Stomach (tissue), 8 donors: ENCODE measurements at regions not wholly inside any gene's neighbourhood (a gene's known extent, or its start where the extent isn't known, plus 50 kb on each side); places are given as distances from the start of the nearest gene placed in this dataset.

Experiments
- DNase-seq, 2 donors: peaks; one replicate each; pipeline versions ENCODE4 v3.0.0 to v3.0.0-alpha.2; 2013 to 2019
- H3K27ac ChIP-seq, 5 donors: fragments of 200-600 bp in 4 of 5; sonication (generic) in 4 of 5; one replicate each; pipeline ENCODE4 v1.5.1; 2013 to 2019; ENCODE audit warnings: mild to moderate bottlenecking in 1 of 5, moderate library complexity in 1 of 5
- H3K27me3 ChIP-seq, 3 donors: fragments of 200-600 bp; sonication (generic); one replicate each; pipeline ENCODE4 v1.5.1; 2017 to 2019; ENCODE audit warnings: mixed run types in 1 of 3
- H3K36me3 ChIP-seq, 4 donors: fragments of 200-600 bp; sonication (generic); 1 replicate in 3 of 4; 2 replicates in 1 of 4; pipeline ENCODE4 v1.5.1; 2016 to 2019
- H3K4me1 ChIP-seq, 4 donors: fragments of 200-600 bp; sonication (generic); one replicate each; pipeline ENCODE4 v1.5.1; 2016 to 2019
- H3K4me3 ChIP-seq, 4 donors: fragments of 200-600 bp; sonication (generic) in 3 of 4; one replicate each; pipeline ENCODE4 v1.5.1; 2016 to 2019; ENCODE audit warnings: mild to moderate bottlenecking in 1 of 4
- H3K9me3 ChIP-seq, 4 donors: fragments of 200-600 bp; sonication (generic); one replicate each; pipeline ENCODE4 v1.5.1; 2016 to 2019
- EP300 ChIP-seq: sonication (generic); formaldehyde crosslinking; IDR thresholded peaks from one replicate; pipeline ENCODE4 v1.6.1; 2017; ENCODE audit warnings: antibody characterized with exemption
- POLR2A ChIP-seq, 4 donors: fragments of 450-650 bp; IDR thresholded peaks; one replicate each; pipeline ENCODE4 v1.6.1; 2016; ENCODE audit warnings: antibody characterized with exemption in 4 of 4, control low read depth in 2 of 4, mild to moderate bottlenecking in 1 of 4, moderate library complexity in 1 of 4
- POLR2AphosphoS5 ChIP-seq, 3 donors: sonication (generic); formaldehyde crosslinking; IDR thresholded peaks; one replicate each; pipeline ENCODE4 v1.6.1; 2016; ENCODE audit warnings: antibody characterized with exemption in 3 of 3
- WGBS, 5 donors: extraction: QIAGEN DNeasy Blood & Tissue Kit in 3 of 5; methylation state at CpG; one replicate each; pipeline versions ENCODE4 v1.1.5 to v1.1.7; 2013 to 2018; 5-methylcytosine and 5-hydroxymethylcytosine counted together
- intact Hi-C: fragments of 100-400 bp; cut with DNase I; formaldehyde crosslinking; loops from one replicate; pipeline ENCODE4 v1.15.1; 2023; ENCODE audit warnings: low total_unique reads
- TF ChIP-seq, protein P1 (sequence below), 7 experiments: fragments of 450-650 bp in 4 of 7; fragments of 200-600 bp in 3 of 7; sonication (generic) in 3 of 7; IDR thresholded peaks; one replicate each; pipeline ENCODE4 v1.5.1; 2016 to 2019; ENCODE audit warnings: antibody characterized with exemption in 7 of 7, control low read depth in 2 of 7, mild to moderate bottlenecking in 1 of 7
- donor health status: healthy with polysubstance abuse.
- donor health status: Bipolar disorder and iron deficiency.
- donor health status: healthy.

DNA sequence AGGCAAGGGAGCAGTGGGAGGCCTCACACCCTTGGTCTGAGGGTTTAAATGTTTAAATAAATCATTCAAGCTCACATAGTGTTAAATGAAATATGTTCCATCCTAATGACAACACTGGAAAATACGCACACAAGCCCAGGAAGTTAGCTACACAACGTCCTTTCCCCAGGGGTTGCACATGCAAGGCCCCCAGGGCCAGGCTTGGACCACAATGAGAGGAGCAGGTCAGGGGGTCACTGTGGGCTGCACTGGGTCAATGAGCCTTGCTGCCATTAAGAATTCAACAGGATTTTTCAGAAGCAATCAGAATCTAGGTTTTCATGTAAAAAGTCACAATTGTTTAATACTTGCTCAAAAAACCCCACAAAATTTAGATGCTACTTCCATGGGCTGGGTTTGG, 64.9 kb upstream of the ADCY1 start:
- WGBS, 5 donors = 52 to 91% (median 76%) methylated on average over 2 of the region's 2 CpGs
- H3K27me3 ChIP-seq = no peaks in the 10 kb centered on the region

DNA sequence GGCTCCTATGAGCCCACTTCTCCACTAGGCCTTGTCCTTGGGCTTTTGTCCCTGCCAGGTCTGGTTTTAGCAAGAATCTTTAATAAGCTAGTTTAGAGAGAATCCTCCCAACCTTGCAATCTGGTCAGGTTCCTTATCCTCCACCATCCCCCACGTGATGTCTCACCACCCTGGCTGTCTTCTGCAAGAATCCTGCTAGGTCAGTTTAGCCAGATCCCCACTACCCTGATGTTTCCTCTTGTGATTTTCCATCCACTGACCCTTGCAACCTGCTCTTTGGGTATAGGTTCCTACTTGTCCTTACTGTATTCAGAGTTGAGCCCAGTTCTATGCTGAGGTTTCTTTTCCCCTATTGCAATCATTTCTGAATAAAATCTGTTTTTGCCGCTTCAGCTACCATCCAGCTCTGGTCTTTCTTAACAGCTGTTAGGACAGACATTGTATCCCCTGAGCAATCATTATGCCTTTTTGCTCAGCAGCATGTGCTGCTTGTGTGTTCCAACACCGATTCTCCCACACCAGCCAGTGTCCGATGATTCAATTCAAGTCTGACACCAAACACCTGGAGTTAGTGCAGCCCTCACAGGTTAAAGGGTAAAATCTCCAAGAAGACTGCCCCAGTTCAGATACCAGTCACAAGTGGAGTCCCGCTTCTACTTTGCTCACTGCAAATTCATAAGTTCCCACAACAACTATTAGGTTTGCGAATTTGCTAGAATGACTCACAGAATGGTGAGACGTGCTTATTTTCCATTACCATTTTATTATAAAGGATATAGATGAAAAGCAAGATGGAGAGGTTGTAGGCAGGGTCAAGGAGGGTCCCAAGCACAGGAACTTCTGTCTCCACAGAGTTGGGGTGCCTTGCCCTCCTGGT, 62.2 kb upstream of the ADCY1 start:
- no peaks in the 10 kb centered on the region for H3K27me3 ChIP-seq
- no peaks in the 10 kb centered on the region for H3K4me1 ChIP-seq
- H3K36me3 ChIP-seq = no peaks in the 10 kb centered on the region
- no peak overlapping the region for H3K4me3 ChIP-seq
- intact Hi-C loops = no loop called here
- DNase-seq = no peak
- peaks cover 0 to 20% (median 14%) of the 10 kb centered on the region in 4 donors for H3K9me3 ChIP-seq
- no peak overlapping the region for H3K27ac ChIP-seq
- 81 to 85% (median 83%) methylated on average over 7 of the region's 7 CpGs for WGBS, 5 donors
- no peak for TF ChIP-seq EP300
- TF ChIP-seq, protein P1, sequence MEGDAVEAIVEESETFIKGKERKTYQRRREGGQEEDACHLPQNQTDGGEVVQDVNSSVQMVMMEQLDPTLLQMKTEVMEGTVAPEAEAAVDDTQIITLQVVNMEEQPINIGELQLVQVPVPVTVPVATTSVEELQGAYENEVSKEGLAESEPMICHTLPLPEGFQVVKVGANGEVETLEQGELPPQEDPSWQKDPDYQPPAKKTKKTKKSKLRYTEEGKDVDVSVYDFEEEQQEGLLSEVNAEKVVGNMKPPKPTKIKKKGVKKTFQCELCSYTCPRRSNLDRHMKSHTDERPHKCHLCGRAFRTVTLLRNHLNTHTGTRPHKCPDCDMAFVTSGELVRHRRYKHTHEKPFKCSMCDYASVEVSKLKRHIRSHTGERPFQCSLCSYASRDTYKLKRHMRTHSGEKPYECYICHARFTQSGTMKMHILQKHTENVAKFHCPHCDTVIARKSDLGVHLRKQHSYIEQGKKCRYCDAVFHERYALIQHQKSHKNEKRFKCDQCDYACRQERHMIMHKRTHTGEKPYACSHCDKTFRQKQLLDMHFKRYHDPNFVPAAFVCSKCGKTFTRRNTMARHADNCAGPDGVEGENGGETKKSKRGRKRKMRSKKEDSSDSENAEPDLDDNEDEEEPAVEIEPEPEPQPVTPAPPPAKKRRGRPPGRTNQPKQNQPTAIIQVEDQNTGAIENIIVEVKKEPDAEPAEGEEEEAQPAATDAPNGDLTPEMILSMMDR (IDR thresholded peaks at IDR 0.05) = no peak
- no peak for TF ChIP-seq POLR2AphosphoS5 (IDR thresholded peaks at IDR 0.05)

More for the DNA sequence above, 64.9 kb upstream of the ADCY1 start:
- peaks cover 0 to 43% (median 27%) of the 10 kb centered on the region in 4 donors for H3K9me3 ChIP-seq
- intact Hi-C loops = no loop called here
- no peak overlapping the region for H3K27ac ChIP-seq
- no peaks in the 10 kb centered on the region for H3K4me1 ChIP-seq
- no peaks in the 10 kb centered on the region for H3K36me3 ChIP-seq
- TF ChIP-seq POLR2AphosphoS5 (IDR thresholded peaks at IDR 0.05) (no peak), POLR2A (IDR thresholded peaks at IDR 0.05) (no peak), EP300 (no peak)
- TF ChIP-seq, protein P1 (IDR thresholded peaks at IDR 0.05) = no peak
- no peak overlapping the region for H3K4me3 ChIP-seq
- no peak for DNase-seq

DNA sequence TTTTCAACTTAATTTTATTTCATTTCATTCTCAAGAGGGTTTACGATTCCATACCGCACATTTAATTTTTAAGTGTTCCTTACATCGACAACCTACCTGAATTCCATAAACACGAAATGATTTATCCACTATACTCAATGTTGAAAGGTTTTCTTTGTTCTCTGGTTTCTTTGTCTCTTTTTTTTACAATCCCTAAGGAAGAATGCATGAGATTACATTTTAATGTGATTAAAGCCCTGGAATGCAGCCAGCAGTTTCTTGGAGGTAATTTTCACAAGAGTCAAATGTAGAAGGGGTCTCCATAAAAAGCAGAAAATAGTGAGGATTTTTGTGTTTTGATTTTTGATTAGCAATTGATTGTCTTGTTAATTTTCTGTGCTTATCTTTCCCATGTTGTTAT, 59.2 kb upstream of the ADCY1 start:
- no peak for DNase-seq
- no peak for TF ChIP-seq POLR2AphosphoS5 (IDR thresholded peaks at IDR 0.05)
- intact Hi-C loops = no loop called here
- 39 to 61% (median 50%) methylated on average over 4 of the region's 4 CpGs for WGBS, 5 donors
- H3K27me3 ChIP-seq = no peaks in the 10 kb centered on the region
- H3K36me3 ChIP-seq = no peaks in the 10 kb centered on the region
- H3K4me3 ChIP-seq = no peak overlapping the region
- peaks cover 0 to 16% (median 10%) of the 10 kb centered on the region in 4 donors for H3K9me3 ChIP-seq
- no peak overlapping the region for H3K27ac ChIP-seq
- no peaks in the 10 kb centered on the region for H3K4me1 ChIP-seq

DNA sequence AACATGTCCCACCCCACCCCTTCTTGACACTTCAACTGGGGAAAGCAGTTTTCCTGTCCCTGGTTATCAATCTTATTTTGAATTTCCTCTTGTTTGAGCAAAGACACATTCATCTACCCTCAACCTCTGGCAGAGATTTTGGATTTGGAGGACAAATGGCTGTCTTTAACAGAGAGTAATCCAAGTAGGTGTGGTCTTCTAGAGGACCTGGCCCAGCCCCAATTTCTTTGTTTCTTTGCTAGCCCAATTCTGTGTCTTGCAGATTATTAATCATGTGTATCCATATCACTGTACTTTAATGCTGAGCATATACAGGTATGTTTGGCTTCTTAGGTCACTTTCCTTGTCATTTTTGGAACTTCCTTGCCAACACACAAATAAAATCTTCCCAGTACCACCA, 58.8 kb upstream of the ADCY1 start:
- no peak overlapping the region for H3K4me3 ChIP-seq
- no peak for DNase-seq
- TF ChIP-seq, protein P1 (IDR thresholded peaks at IDR 0.05) = no peak
- TF ChIP-seq POLR2AphosphoS5 (IDR thresholded peaks at IDR 0.05) = no peak
- TF ChIP-seq POLR2A (IDR thresholded peaks at IDR 0.05) = no peak
- no peak for TF ChIP-seq EP300
- no peaks in the 10 kb centered on the region for H3K27me3 ChIP-seq
- H3K9me3 ChIP-seq = peaks cover 0 to 16% (median 10%) of the 10 kb centered on the region in 4 donors
- no peak overlapping the region for H3K27ac ChIP-seq
- no peaks in the 10 kb centered on the region for H3K36me3 ChIP-seq
- no peaks in the 10 kb centered on the region for H3K4me1 ChIP-seq
- intact Hi-C loops = no loop called here
